ENCODE measurements at regions not wholly inside any gene's neighbourhood (a gene's known extent, or its start where the extent isn't known, plus 50 kb on each side); places are given as distances from the start of the nearest gene placed in this dataset.

- no peak overlapping the region for H3K9ac ChIP-seq (ENCODE audit: insufficient read depth in 1 of 2, low read depth in 2 of 2, low read length in 2 of 2)
- H3K36me3 ChIP-seq (ENCODE audit: control insufficient read depth, insufficient read depth, low read length) = no peaks in the 10 kb centered on the region
- FAIRE-seq = no peak
- no peaks in the 10 kb centered on the region for H4K20me1 ChIP-seq (replicated peaks; ENCODE audit: control insufficient read depth, insufficient read depth, low read length)
- ChIA-PET POLR2A (no interaction called here), CTCF (ENCODE audit: low intra/inter-chr PET ratio) (no interaction called here)
- no peak overlapping the region for H3K27ac ChIP-seq (ENCODE audit: extremely low read depth, low read depth, low read length)
- no peak overlapping the region for H2AFZ ChIP-seq (ENCODE audit: low read depth, low read length)
- H3K4me3 ChIP-seq = no peak overlapping the region
- intact Hi-C loops (cut with micrococcal nuclease) = no loop called here
- BruUV-seq (replicated peaks) = no TSS peak
- no CpG with 5 or more reads among the region's 2 CpGs for WGBS (ENCODE audit: insufficient coverage, low coverage, missing lambda C conversion rate)
- no peaks in the 10 kb centered on the region for H3K9me1 ChIP-seq (ENCODE audit: control insufficient read depth, insufficient read depth, low read length)
- no peak for DNase-seq (ENCODE audit: extremely low read depth in 1 of 4, low spot score in 3 of 4)
- no peaks in the 10 kb centered on the region for H3K27me3 ChIP-seq (ENCODE audit: control insufficient read depth in 2 of 2, insufficient read depth in 2 of 2, low read length in 2 of 2)
- H3K9me3 ChIP-seq (replicated peaks; ENCODE audit: control insufficient read depth, insufficient read depth, low read depth, low read length) = no peaks in the 10 kb centered on the region
- in situ Hi-C loops (cut with MboI) = no loop called here
- no peak overlapping the region for H3K4me2 ChIP-seq (ENCODE audit: insufficient read depth, low read length)
- H3K4me1 ChIP-seq (replicated peaks in 1 of 2; ENCODE audit: control insufficient read depth in 2 of 2, insufficient read depth in 2 of 2, low read length in 2 of 2) = no peaks in the 10 kb centered on the region
- no peak for ATAC-seq
- no peaks in the 10 kb centered on the region for H3K79me2 ChIP-seq (ENCODE audit: control insufficient read depth, insufficient read depth, low read length)
- TF ChIP-seq NBN (IDR thresholded peaks at IDR 0.05; ENCODE audit: low read depth) (no peak), TEAD4 (IDR thresholded peaks at IDR 0.05; ENCODE audit: low read length) (no peak), TEAD4 (CRISPR knock-in tag; IDR thresholded peaks at IDR 0.05; ENCODE audit: borderline replicate concordance) (no peak), ZNF280B (CRISPR knock-in tag; IDR thresholded peaks at IDR 0.05) (no peak), DNMT1 (IDR thresholded peaks at IDR 0.05) (no peak), XRCC4 (IDR thresholded peaks at IDR 0.05; ENCODE audit: extremely low read depth, insufficient read depth, insufficient read length) (no peak), L3MBTL2 (IDR thresholded peaks at IDR 0.05) (no peak), TSHZ1 (CRISPR knock-in tag; IDR thresholded peaks at IDR 0.05) (no peak), ZNF778 (CRISPR knock-in tag; IDR thresholded peaks at IDR 0.05) (no peak), CC2D1A (IDR thresholded peaks at IDR 0.05) (no peak), NKRF (IDR thresholded peaks at IDR 0.05; ENCODE audit: borderline replicate concordance) (no peak), TSC22D4 (tag; IDR thresholded peaks at IDR 0.05) (no peak), FUS (optimal IDR thresholded peaks at IDR 0.05; ENCODE audit: low read depth, low read length) (no peak), LCOR (CRISPR knock-in tag; IDR thresholded peaks at IDR 0.05) (no peak), TCF7L2 (IDR thresholded peaks at IDR 0.05; ENCODE audit: low read depth, low read length) (no peak), ZBTB26 (CRISPR knock-in tag; IDR thresholded peaks at IDR 0.05) (no peak), RBM34 (IDR thresholded peaks at IDR 0.05; ENCODE audit: borderline replicate concordance, insufficient read depth, low read length) (no peak), HNRNPLL (IDR thresholded peaks at IDR 0.05; ENCODE audit: low read depth, low read length, poor library complexity, severe bottlenecking) (no peak)
These were observed 142.4 kb upstream of the C9orf72 start for GRCh38 chr9:27715651-27716050.

Measured in K562 (cell line).